Renal pelvis (tissue), 1 donor: ENCODE measurements at regions not wholly inside any gene's neighbourhood (a gene's known extent, or its start where the extent isn't known, plus 50 kb on each side); places are given as distances from the start of the nearest gene placed in this dataset.
A peak's percentile ranks its signal among the peaks of the same experiment; 100 is the strongest.

Experiments used
- DNase-seq: peaks from one replicate; pipeline ENCODE4 v3.0.0-alpha.2; 2013

- DNase-seq = no peak
Observed at GRCh38 chr12:108037960-108038359, 91.1 kb upstream of the WSCD2 start.

DNA sequence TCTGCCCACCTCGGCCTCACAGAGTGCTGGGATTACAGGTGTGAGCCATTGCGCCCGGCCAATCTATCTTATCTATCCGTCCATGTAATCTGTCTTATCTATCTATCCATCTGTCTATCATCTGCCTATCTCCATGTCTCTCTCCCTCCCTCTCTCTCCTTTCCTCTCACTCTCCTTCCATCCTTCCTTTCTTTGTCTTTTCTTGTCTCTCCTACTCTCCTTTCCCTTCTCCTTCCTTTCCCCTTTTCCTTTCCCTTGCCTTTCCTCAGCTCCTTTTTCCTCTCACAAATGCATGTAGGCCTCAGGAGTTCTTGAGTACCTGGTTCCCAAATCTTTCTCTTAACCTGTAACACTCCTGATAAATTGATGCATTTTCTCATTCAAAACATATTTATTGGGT, 89.3 kb upstream of the WSCD2 start:
- DNase-seq = no peak

- peak; percentile 21 for DNase-seq
Observed at GRCh38 chr12:108040947-108041346, 88.1 kb upstream of the WSCD2 start.

GRCh38 chr12:108043286-108043685, 85.8 kb upstream of the WSCD2 start:
- DNase-seq = no peak

GRCh38 chr12:108043750-108044533, 85.1 kb upstream of the WSCD2 start:
- no peak for DNase-seq

DNA sequence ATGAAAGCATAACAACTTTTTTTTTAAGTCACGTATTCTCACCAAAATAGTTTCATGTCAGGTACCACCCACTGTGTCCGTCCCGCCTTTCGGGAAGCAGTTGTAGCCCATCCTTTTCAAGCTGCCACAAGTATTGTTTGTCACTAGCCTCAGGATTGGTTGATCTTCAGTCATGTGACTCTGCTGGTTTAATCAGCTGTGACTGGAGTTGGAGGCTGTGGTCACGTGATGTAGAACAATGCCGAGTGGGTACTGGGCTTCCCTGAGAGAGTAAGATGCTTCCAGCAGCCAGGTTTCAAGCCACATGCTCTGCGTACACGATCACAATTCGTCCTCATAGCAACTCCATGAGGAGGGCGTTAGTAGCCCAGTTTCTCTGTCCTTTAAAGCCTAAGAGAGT, 83.0 kb upstream of the WSCD2 start:
- DNase-seq = no peak

GRCh38 chr12:108046650-108047049, 82.4 kb upstream of the WSCD2 start:
- DNase-seq = no peak

- no peak for DNase-seq
Observed at GRCh38 chr12:108047071-108047550, 82.0 kb upstream of the WSCD2 start.

DNA sequence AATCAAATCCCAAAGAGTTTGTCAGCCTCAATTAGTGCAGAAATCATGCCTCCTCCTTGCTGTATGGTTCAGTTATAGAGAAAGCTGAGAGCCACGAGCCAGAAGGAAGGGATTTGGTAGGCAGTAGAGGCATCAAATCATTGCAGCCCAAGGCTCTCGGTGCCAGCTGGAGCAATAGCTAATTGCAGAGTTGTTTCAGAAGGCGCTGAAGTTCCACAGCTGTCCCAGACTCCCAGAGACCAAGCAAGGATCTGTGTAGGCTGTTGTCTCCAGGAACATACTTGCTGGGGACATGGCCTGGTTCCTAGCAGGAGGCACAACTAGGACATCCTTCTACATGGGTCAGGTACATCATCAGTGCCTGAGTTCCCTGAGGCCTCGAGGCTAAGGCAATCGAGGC, 80.4 kb upstream of the WSCD2 start:
- no peak for DNase-seq

GRCh38 chr12:108050696-108051095, 78.4 kb upstream of the WSCD2 start:
- DNase-seq = no peak

- DNase-seq = no peak
Observed at GRCh38 chr12:108052260-108052659, 76.8 kb upstream of the WSCD2 start.

DNA sequence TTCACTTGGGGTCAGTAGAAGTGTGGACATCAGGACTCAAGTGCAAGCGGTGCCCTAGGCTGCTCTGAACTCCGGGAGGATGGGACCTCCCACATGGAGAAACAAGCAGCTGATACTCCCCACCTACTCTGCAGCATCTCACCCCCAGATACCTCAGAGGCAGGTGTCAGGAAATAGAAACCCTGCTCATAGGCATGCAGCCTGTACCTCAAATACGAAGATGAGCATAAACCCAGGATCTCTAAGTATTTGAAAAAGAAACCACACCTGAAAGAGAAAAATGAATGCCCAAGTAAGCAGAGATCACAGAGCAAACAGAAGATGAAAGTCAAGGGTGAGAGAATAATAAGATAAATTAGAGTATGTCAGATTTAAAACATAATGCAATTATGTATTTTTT, 75.6 kb upstream of the WSCD2 start:
- DNase-seq = no peak

DNA sequence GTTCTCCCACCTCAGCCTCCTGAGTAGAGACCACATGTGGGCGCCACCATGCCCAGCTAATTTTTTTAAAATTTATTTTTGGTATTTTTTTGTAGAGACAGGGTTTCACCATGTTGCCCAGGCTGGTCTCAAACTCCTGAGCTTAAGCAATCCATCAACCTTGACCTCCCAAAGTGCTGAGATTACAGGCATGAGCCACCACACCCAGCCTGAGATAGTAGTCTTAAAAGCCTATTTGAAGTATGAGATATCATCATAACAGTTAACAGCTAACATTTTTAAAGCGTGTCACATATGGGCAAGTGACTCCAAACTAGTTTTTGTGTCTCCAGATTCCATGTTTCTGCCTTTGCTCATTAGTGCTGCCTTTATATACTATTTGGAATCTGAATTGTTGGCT, 74.6 kb upstream of the WSCD2 start:
- no peak for DNase-seq

GRCh38 chr12:108055141-108055540, 73.9 kb upstream of the WSCD2 start:
- DNase-seq = no peak

DNA sequence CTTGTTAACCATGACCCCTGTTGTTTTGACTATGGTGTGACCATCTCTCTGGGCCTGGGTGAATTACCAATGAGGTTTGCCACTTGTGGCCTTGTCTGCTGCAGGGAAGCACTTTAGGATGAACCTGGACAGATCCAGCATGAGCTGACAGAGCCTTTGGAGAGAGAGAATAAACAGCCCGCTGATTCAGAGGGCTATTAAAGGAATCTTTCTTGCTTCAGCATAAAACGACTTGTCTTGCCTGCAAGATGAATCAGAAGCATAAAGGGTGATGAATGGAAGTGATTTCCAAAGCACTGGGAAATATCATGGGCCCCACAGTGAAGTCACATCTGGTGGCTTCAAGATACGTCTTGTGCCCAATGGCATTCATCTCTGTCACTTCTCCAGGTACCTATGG, 69.0 kb upstream of the WSCD2 start:
- no peak for DNase-seq

- no peak for DNase-seq
Observed at GRCh38 chr12:108060903-108061302, 68.2 kb upstream of the WSCD2 start.

GRCh38 chr12:108063192-108063591, 65.9 kb upstream of the WSCD2 start:
- no peak for DNase-seq

- DNase-seq = peak; percentile 60
Observed at GRCh38 chr12:108065069-108065468, 64.0 kb upstream of the WSCD2 start.

- no peak for DNase-seq
Observed at GRCh38 chr12:108066583-108067577, 62.2 kb upstream of the WSCD2 start.

DNA sequence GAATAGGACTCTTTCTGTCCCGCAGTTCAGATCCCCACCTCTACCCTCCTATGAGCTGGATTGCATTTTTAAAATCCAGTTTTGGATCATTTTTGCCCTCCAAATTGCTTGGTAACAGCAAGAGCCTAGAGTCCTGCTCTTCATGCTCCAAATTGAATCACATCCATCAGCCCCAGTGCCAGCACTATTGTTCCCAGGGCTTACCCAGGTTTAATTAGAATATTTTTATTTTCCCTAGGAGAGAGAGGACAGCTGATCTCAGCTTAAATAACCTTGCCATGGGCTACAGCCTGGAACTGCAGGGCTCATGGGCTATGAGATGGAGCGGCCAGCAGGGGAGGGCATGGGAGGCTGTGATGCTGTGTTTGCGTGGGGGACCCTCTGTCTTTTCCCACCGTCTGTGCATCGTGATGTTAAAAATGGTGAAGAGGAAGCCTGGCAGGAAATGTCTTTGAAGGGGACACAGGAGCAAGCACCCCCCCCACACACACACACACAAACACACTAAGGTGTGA, 59.4 kb upstream of the WSCD2 start:
- no peak for DNase-seq

GRCh38 chr12:108075561-108075960, 53.5 kb upstream of the WSCD2 start:
- no peak for DNase-seq

- DNase-seq = no peak
Observed at GRCh38 chr12:108076556-108076955, 52.5 kb upstream of the WSCD2 start.

- no peak for DNase-seq
Observed at GRCh38 chr12:108078428-108078827, 50.7 kb upstream of the WSCD2 start.
